HepG2 (cell line): ENCODE measurements at regions not wholly inside any gene's neighbourhood (a gene's known extent, or its start where the extent isn't known, plus 50 kb on each side); places are given as distances from the start of the nearest gene placed in this dataset.

Experiments
- ELF3 ChIP-seq: IDR thresholded peaks from 2 replicates; pipeline ENCODE4 v1.6.1; 2016; ENCODE audit warnings: missing genetic modification reagents, missing compliant biosample characterization
- EP300 ChIP-seq, 3 experiments: sonication (generic) in 1 of 3; formaldehyde crosslinking in 1 of 3; IDR thresholded peaks; 2 replicates each; pipeline versions ENCODE4 v1.5.1 to v1.6.1; 2011 to 2020; ENCODE audit warnings: low read depth in 2 of 3, low read length in 2 of 3, borderline replicate concordance in 1 of 3, improper control_type of control experiment in 1 of 3, mild to moderate bottlenecking in 1 of 3, missing genetic modification reagents in 1 of 3, moderate library complexity in 1 of 3
- FOSL2 ChIP-seq: sonication (generic); formaldehyde crosslinking; IDR thresholded peaks from 2 replicates; pipeline ENCODE4 v1.4.0; 2020; ENCODE audit warnings: missing genetic modification reagents
- HDAC6 ChIP-seq: fragments of 200-600 bp; sonication (generic); IDR thresholded peaks from 2 replicates; pipeline ENCODE4 v1.7.0; 2017; ENCODE audit warnings: mild to moderate bottlenecking, antibody characterized with exemption, low read length, low read depth
- KDM3A ChIP-seq: IDR thresholded peaks from 2 replicates; pipeline ENCODE4 v1.6.1; 2018; ENCODE audit warnings: low read depth, missing compliant biosample characterization
- RBAK ChIP-seq: sonication (generic); formaldehyde crosslinking; IDR thresholded peaks from 2 replicates; pipeline ENCODE4 v1.5.1; 2020; ENCODE audit warnings: mild to moderate bottlenecking, missing genetic modification reagents
- SP4 ChIP-seq: sonication (generic); formaldehyde crosslinking; IDR thresholded peaks from 2 replicates; pipeline ENCODE4 v1.8.1; 2023; ENCODE audit warnings: mild to moderate bottlenecking, missing genetic modification reagents
- THAP9 ChIP-seq: sonication (generic); formaldehyde crosslinking; IDR thresholded peaks from 2 replicates; pipeline ENCODE4; 2020; ENCODE audit warnings: missing genetic modification reagents, mild to moderate bottlenecking, borderline replicate concordance
- ZNF101 ChIP-seq: sonication (generic); formaldehyde crosslinking; IDR thresholded peaks from 2 replicates; pipeline ENCODE4 v1.4.0; 2020; ENCODE audit warnings: mild to moderate bottlenecking, low read depth, missing genetic modification reagents, borderline replicate concordance

DNA sequence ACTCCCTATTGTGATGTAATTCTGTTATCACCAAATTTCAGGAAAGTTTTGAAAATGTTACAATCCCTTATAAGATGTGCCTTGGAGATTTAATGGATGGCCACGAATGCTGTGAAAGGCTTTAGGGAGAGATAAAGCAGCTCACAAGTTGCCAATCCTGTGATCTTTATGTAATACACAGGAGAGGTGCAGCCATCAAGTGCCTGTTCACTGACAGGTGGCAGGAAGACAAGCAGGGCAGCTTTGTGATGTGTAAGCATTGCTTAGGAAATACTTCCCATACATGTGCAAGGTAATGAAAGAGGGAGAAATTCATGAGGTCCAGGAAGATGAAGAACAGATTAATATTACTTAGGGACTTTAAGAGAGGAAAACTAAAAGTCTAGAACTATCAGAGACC lies 628.8 kb downstream of the SLITRK6 start:
- no peak for TF ChIP-seq KDM3A (CRISPR knock-in tag)
- no peak for TF ChIP-seq ZNF101 (CRISPR knock-in tag)
- TF ChIP-seq FOSL2 (CRISPR knock-in tag), result no peak
- TF ChIP-seq SP4 (CRISPR knock-in tag), result no peak
- no peak for TF ChIP-seq RBAK
- TF ChIP-seq HDAC6, result no peak
- TF ChIP-seq ELF3 (CRISPR knock-in tag), result no peak
- TF ChIP-seq THAP9 (CRISPR knock-in tag), result no peak
- TF ChIP-seq EP300 (IDR thresholded peaks at IDR 0.05; ENCODE audit: low read depth in 2 of 2, low read length in 2 of 2), result no peak
- no peak for TF ChIP-seq EP300 (CRISPR knock-in tag; IDR thresholded peaks at IDR 0.05; ENCODE audit: borderline replicate concordance)
